HepG2 (cell line): ENCODE measurements at regions not wholly inside any gene's neighbourhood (a gene's known extent, or its start where the extent isn't known, plus 50 kb on each side); places are given as distances from the start of the nearest gene placed in this dataset.

Source experiments
- ATAC-seq: fragments of 200-7000 bp; cut with Tn5 transposase; 3 replicates; pipeline ENCODE4 v1.9.1; 2020; ENCODE audit warnings: mild to moderate bottlenecking, moderate library complexity
- BruUV-seq: library from RNA; stranded (reverse); fragments of 400-500 nt; replicated peaks from 2 replicates; lab custom pipeline; 2021; lab: Mats Ljungman, UMichigan
- CTCF ChIA-PET: fragments of 300-600 bp; formaldehyde crosslinking; extraction: SDS; loops from one replicate; lab custom pipeline; 2021; ENCODE audit warnings: low total read pairs, inconsistent platforms, low intra/inter-chr PET ratio; lab: Yijun Ruan, JAX
- POLR2A ChIA-PET: fragments of 350-600 bp; sonication (Branson Sonifier 250); formaldehyde crosslinking; loops from one replicate; lab custom pipeline; 2020; ENCODE audit warnings: antibody characterized with exemption, inconsistent platforms; lab: Yijun Ruan, JAX
- DNase-seq: peaks from one replicate; pipeline ENCODE4 v3.0.0-alpha.2; 2015; ENCODE audit warnings: low spot score
- FAIRE-seq: peaks from 3 replicates; lab custom pipeline; 2011; peaks lifted over from hg19 to GRCh38; lab: Jason Lieb, UNC
- H2AFZ ChIP-seq: one replicate; pipeline ENCODE4 v1.6.1; 2011; ENCODE audit warnings: low read length, inconsistent platforms
- H3K27ac ChIP-seq: fragments of 300-600 bp; 3 replicates; pipeline ENCODE4 v1.8.0; 2011; ENCODE audit warnings: mixed run types, mild to moderate bottlenecking, mixed read lengths, low read length, inconsistent platforms; ENCODE audit not compliant: insufficient read depth; ENCODE audit errors: extremely low read length
- H3K27me3 ChIP-seq, 2 experiments: fragments of 200-600 bp in 1 of 2; 2 replicates in 1 of 2; 3 replicates in 1 of 2; pipeline versions ENCODE4 v1.6.0 to v1.8.0; 2011; ENCODE audit warnings: low read length in 2 of 2, mild to moderate bottlenecking in 2 of 2, moderate library complexity in 2 of 2, inconsistent platforms in 1 of 2; ENCODE audit not compliant: insufficient read depth in 2 of 2, control insufficient read depth in 1 of 2
- H3K36me3 ChIP-seq, 2 experiments: fragments of 200-600 bp in 1 of 2; replicated peaks in 1 of 2; 2 replicates in 1 of 2; 3 replicates in 1 of 2; pipeline versions ENCODE4 v1.5.1 to v1.8.0; 2011; ENCODE audit warnings: low read length in 2 of 2, inconsistent platforms in 1 of 2; ENCODE audit not compliant: insufficient read depth in 2 of 2, control insufficient read depth in 1 of 2
- H3K4me1 ChIP-seq: 2 replicates; pipeline ENCODE4 v1.5.1; 2012; ENCODE audit warnings: low read length, inconsistent platforms; ENCODE audit not compliant: insufficient read depth
- H3K4me2 ChIP-seq: 2 replicates; pipeline ENCODE4 v1.6.0; 2011; ENCODE audit warnings: low read depth, low read length, inconsistent platforms
- H3K4me3 ChIP-seq, 3 experiments: fragments of 200-600 bp in 1 of 3; sonication (generic), shearing (Covaris generic) in 1 of 3; replicated peaks in 1 of 3; 2 replicates each; pipeline ENCODE4 v1.5.1; 2011 to 2016; ENCODE audit warnings: low read length in 3 of 3, inconsistent platforms in 2 of 3, low read depth in 2 of 3, mild to moderate bottlenecking in 2 of 3, control low read depth in 1 of 3, mixed read lengths in 1 of 3; ENCODE audit not compliant: insufficient read depth in 1 of 3
- H3K79me2 ChIP-seq: one replicate; pipeline ENCODE4 v1.6.1; 2011; ENCODE audit warnings: low read length, inconsistent platforms; ENCODE audit not compliant: insufficient read depth
- H3K9ac ChIP-seq: 2 replicates; pipeline ENCODE4 v1.6.0; 2011; ENCODE audit warnings: mild to moderate bottlenecking, low read depth, low read length, inconsistent platforms; ENCODE audit not compliant: insufficient read depth
- H3K9me3 ChIP-seq: 2 replicates; pipeline ENCODE4 v1.5.1; 2012; ENCODE audit warnings: mild to moderate bottlenecking, low read length
- H4K20me1 ChIP-seq: 2 replicates; pipeline ENCODE4 v1.6.0; 2011; ENCODE audit warnings: inconsistent platforms, mild to moderate bottlenecking, low read length, moderate library complexity; ENCODE audit not compliant: insufficient read depth
- HMG20A ChIP-seq: IDR thresholded peaks from 2 replicates; pipeline ENCODE4 v1.6.1; 2016; ENCODE audit warnings: borderline replicate concordance
- MYC ChIP-seq: sonication (generic); formaldehyde crosslinking; IDR thresholded peaks from 2 replicates; pipeline ENCODE4 v1.9.0; 2021; ENCODE audit warnings: missing genetic modification reagents, borderline replicate concordance
- NFKB2 ChIP-seq: sonication (generic); formaldehyde crosslinking; IDR thresholded peaks from 2 replicates; pipeline ENCODE4 v1.4.0; 2020; ENCODE audit warnings: missing genetic modification reagents, borderline replicate concordance
- TMF1 ChIP-seq: sonication (generic); formaldehyde crosslinking; IDR thresholded peaks from 2 replicates; pipeline ENCODE4 v1.8.1; 2022; ENCODE audit warnings: low read depth, missing genetic modification reagents
- TOE1 ChIP-seq: sonication (generic); formaldehyde crosslinking; IDR thresholded peaks from 2 replicates; pipeline ENCODE4 v1.4.0; 2020; ENCODE audit warnings: mild to moderate bottlenecking, missing genetic modification reagents
- ZFP36L1 ChIP-seq: sonication (generic); formaldehyde crosslinking; IDR thresholded peaks from 2 replicates; pipeline ENCODE4 v1.8.0; 2022; ENCODE audit warnings: mild to moderate bottlenecking, missing genetic modification reagents, moderate library complexity
- ZFP82 ChIP-seq: sonication (generic); formaldehyde crosslinking; IDR thresholded peaks from 2 replicates; pipeline ENCODE4 v1.5.1; 2020; ENCODE audit warnings: mild to moderate bottlenecking, missing genetic modification reagents, borderline replicate concordance
- ZNF276 ChIP-seq: sonication (generic); formaldehyde crosslinking; IDR thresholded peaks from 2 replicates; pipeline ENCODE4 v1.4.0; 2020; ENCODE audit warnings: mild to moderate bottlenecking, low read depth, missing genetic modification reagents
- WGBS: methylation state at CpG from one replicate; pipeline ENCODE4 v1.1.6; 2017; ENCODE audit warnings: low lambda C conversion rate; 5-methylcytosine and 5-hydroxymethylcytosine counted together
- in situ Hi-C: cut with HindIII; loops from 2 replicates; pipeline ENCODE4 v1.10.0; 2017; ENCODE audit warnings: low pct_unique_long_range_greater_than_20kb; ENCODE audit not compliant: extremely low pct_ligation_motif_present
- intact Hi-C: fragments of 100-400 bp; cut with micrococcal nuclease; formaldehyde crosslinking; loops from one replicate; pipeline ENCODE4 v1.10.0; 2022; ENCODE audit not compliant: unreplicated experiment
- TF ChIP-seq, protein P1 (sequence below): IDR thresholded peaks from 2 replicates; pipeline ENCODE4 v1.6.1; 2016; ENCODE audit warnings: low read depth, control low read depth
- TF ChIP-seq, protein P2 (sequence below): sonication (generic); formaldehyde crosslinking; IDR thresholded peaks from 2 replicates; pipeline ENCODE4 v1.4.0; 2020; ENCODE audit warnings: low read depth, mild to moderate bottlenecking, missing genetic modification reagents
- TF ChIP-seq, protein P3 (sequence below): IDR thresholded peaks from 2 replicates; pipeline ENCODE4 v1.6.1; 2018; ENCODE audit warnings: missing genetic modification reagents

GRCh38 chr2:40754912-40755311 lies 303.0 kb upstream of the SLC8A1 start:
- no peaks in the 10 kb centered on the region for H3K9me3 ChIP-seq
- H3K27ac ChIP-seq = no peak overlapping the region
- no peak overlapping the region for H3K9ac ChIP-seq
- ATAC-seq (no peak), DNase-seq (no peak), FAIRE-seq (no peak)
- no TSS peak for BruUV-seq
- POLR2A ChIA-PET = no interaction called here
- no peaks in the 10 kb centered on the region for H4K20me1 ChIP-seq
- H3K4me2 ChIP-seq = no peak overlapping the region
- CTCF ChIA-PET = no interaction called here
- no peak overlapping the region for H3K4me3 ChIP-seq
- no peak overlapping the region for H2AFZ ChIP-seq
- in situ Hi-C loops (loop anchor here (10.0 kb wide), 1 partner anchor 840 kb away; no protein-coding TSS in a partner anchor), intact Hi-C loops (no loop called here)
- H3K36me3 ChIP-seq = no peaks in the 10 kb centered on the region
- no peaks in the 10 kb centered on the region for H3K79me2 ChIP-seq
- no peaks in the 10 kb centered on the region for H3K4me1 ChIP-seq
- no peaks in the 10 kb centered on the region for H3K27me3 ChIP-seq
- TF ChIP-seq MYC (CRISPR knock-in tag) (no peak), ZFP36L1 (CRISPR knock-in tag) (no peak)

- H4K20me1 ChIP-seq = no peaks in the 10 kb centered on the region
- in situ Hi-C loops = loop anchor here (10.0 kb wide), 1 partner anchor 844 kb away; no protein-coding TSS in a partner anchor
- no peak for ATAC-seq
- CTCF ChIA-PET = no interaction called here
- no peak overlapping the region for H2AFZ ChIP-seq
- no peaks in the 10 kb centered on the region for H3K36me3 ChIP-seq
- 15% methylated on average over 4 of the region's 4 CpGs for WGBS
- intact Hi-C loops = no loop called here
- no TSS peak for BruUV-seq
- H3K27ac ChIP-seq = no peak overlapping the region
- no peaks in the 10 kb centered on the region for H3K27me3 ChIP-seq
- POLR2A ChIA-PET = no interaction called here
- FAIRE-seq = no peak
- no peak for DNase-seq
- H3K4me3 ChIP-seq = no peak overlapping the region
- H3K4me1 ChIP-seq = no peaks in the 10 kb centered on the region
- no peaks in the 10 kb centered on the region for H3K79me2 ChIP-seq
- no peaks in the 10 kb centered on the region for H3K9me3 ChIP-seq
- H3K9ac ChIP-seq = no peak overlapping the region
- H3K4me2 ChIP-seq = no peak overlapping the region
- TF ChIP-seq, protein P1, sequence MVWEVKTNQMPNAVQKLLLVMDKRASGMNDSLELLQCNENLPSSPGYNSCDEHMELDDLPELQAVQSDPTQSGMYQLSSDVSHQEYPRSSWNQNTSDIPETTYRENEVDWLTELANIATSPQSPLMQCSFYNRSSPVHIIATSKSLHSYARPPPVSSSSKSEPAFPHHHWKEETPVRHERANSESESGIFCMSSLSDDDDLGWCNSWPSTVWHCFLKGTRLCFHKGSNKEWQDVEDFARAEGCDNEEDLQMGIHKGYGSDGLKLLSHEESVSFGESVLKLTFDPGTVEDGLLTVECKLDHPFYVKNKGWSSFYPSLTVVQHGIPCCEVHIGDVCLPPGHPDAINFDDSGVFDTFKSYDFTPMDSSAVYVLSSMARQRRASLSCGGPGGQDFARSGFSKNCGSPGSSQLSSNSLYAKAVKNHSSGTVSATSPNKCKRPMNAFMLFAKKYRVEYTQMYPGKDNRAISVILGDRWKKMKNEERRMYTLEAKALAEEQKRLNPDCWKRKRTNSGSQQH (CRISPR knock-in tag) = no peak
- TF ChIP-seq TMF1 (CRISPR knock-in tag) (no peak), HMG20A (CRISPR knock-in tag) (no peak), NFKB2 (CRISPR knock-in tag) (no peak), ZFP82 (CRISPR knock-in tag) (no peak), TOE1 (no peak), ZNF276 (no peak)
- TF ChIP-seq, protein P2, sequence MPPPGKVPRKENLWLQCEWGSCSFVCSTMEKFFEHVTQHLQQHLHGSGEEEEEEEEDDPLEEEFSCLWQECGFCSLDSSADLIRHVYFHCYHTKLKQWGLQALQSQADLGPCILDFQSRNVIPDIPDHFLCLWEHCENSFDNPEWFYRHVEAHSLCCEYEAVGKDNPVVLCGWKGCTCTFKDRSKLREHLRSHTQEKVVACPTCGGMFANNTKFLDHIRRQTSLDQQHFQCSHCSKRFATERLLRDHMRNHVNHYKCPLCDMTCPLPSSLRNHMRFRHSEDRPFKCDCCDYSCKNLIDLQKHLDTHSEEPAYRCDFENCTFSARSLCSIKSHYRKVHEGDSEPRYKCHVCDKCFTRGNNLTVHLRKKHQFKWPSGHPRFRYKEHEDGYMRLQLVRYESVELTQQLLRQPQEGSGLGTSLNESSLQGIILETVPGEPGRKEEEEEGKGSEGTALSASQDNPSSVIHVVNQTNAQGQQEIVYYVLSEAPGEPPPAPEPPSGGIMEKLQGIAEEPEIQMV (CRISPR knock-in tag) = no peak
- TF ChIP-seq, protein P3, sequence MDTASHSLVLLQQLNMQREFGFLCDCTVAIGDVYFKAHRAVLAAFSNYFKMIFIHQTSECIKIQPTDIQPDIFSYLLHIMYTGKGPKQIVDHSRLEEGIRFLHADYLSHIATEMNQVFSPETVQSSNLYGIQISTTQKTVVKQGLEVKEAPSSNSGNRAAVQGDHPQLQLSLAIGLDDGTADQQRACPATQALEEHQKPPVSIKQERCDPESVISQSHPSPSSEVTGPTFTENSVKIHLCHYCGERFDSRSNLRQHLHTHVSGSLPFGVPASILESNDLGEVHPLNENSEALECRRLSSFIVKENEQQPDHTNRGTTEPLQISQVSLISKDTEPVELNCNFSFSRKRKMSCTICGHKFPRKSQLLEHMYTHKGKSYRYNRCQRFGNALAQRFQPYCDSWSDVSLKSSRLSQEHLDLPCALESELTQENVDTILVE (CRISPR knock-in tag) = no peak
Measured at GRCh38 chr2:40758401-40759155, 306.7 kb upstream of the SLC8A1 start.
